HFFc6 (cell line): ENCODE measurements at regions not wholly inside any gene's neighbourhood (a gene's known extent, or its start where the extent isn't known, plus 50 kb on each side); places are given as distances from the start of the nearest gene placed in this dataset.

Experiments
- DNase-seq: peaks from one replicate; pipeline ENCODE4 v3.0.0-alpha.2; 2018
- H3K27ac Mint-ChIP-seq: 2 replicates; pipeline ENCODE4 v1.8.0; 2020; ENCODE audit warnings: mild to moderate bottlenecking, mixed read lengths
- H3K27me3 Mint-ChIP-seq: 2 replicates; pipeline ENCODE4 v1.8.0; 2021; ENCODE audit warnings: mild to moderate bottlenecking, moderate library complexity, mixed read lengths; ENCODE audit not compliant: insufficient read depth
- H3K36me3 Mint-ChIP-seq: 2 replicates; pipeline ENCODE4 v1.8.0; 2021; ENCODE audit warnings: low read depth, mixed read lengths
- H3K4me1 Mint-ChIP-seq: 2 replicates; pipeline ENCODE4 v1.8.0; 2020; ENCODE audit warnings: low read depth, mixed read lengths
- H3K4me3 Mint-ChIP-seq: 2 replicates; pipeline ENCODE4 v1.8.0; 2020; ENCODE audit warnings: mild to moderate bottlenecking, moderate library complexity, mixed read lengths
- H3K9me3 Mint-ChIP-seq: 2 replicates; pipeline ENCODE4 v1.8.0; 2020; ENCODE audit warnings: mild to moderate bottlenecking, mixed read lengths
- TF ChIP-seq, protein P1 (sequence below): fragments of 200-600 bp; sonication (generic); IDR thresholded peaks from 2 replicates; pipeline ENCODE4 v1.5.0; 2021; ENCODE audit warnings: antibody characterized with exemption, mild to moderate bottlenecking

DNA sequence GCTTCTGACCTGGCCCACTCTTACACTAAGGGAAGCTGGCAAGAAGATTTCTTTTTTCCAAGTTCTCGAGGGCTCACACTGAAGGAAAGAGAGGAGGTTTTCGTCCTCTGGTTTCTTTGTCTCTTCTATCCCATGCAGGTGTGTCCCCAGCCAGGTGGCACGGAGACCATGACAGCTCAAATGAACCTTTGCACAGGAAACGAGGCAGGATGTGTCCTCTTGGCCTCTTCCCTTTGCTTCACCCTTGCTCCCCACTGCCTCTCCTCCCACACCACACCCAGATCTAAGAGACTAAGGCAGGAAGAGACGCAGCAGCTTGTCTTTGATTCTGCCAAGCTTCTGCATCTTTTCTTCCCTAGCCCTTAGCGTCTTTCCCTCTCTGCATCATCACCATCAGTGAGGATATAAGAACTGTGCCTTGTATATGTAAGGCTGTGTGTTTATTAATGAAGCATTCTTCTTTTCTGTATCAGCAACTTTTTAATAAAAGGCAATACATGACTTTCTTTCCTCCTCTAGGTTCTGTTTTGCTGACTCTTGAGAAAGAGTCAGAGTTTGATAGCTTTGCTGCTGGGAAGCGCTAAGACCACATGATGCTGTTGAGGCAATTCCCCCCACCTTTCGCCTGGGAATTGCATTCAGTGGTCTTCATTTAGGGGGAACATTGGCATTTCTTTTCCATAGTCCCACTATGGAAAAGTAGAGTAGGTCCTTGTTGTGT, 56.0 kb upstream of the PARVA start:
- DNase-seq, result no peak
- Mint-ChIP-seq H3K27me3 (no peaks in the 10 kb centered on the region; the same call in 1 of the 2 replicates), H3K27ac (no peak overlapping the region)

DNA sequence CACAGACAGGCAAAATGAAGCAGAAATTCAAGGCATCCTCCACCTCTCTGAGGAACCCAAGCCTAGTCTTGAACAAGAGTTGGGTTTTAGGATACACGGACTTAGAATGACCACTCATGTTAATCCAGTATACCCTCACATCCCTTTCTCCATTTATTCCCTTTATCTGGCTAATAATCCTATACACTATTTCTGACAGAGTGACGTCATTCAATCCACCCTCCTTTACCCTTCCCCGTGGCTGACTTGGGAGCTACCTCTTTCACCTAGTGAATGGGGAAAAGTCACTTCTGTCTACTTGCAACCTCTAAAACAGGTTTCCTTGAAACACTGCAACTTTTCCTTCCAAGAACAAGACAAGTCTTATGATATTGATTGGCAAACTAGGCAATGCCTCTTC, 52.8 kb upstream of the PARVA start:
- H3K4me1 Mint-ChIP-seq, result peaks cover 22% of the 10 kb centered on the region
- H3K9me3 Mint-ChIP-seq, result no peaks in the 10 kb centered on the region
- DNase-seq, result no peak
- H3K36me3 Mint-ChIP-seq, result no peaks in the 10 kb centered on the region
- H3K27ac Mint-ChIP-seq, result no peak overlapping the region
- H3K4me3 Mint-ChIP-seq, result no peak overlapping the region
- no peaks in the 10 kb centered on the region; the same call in 1 of the 2 replicates for H3K27me3 Mint-ChIP-seq
- TF ChIP-seq, protein P1, sequence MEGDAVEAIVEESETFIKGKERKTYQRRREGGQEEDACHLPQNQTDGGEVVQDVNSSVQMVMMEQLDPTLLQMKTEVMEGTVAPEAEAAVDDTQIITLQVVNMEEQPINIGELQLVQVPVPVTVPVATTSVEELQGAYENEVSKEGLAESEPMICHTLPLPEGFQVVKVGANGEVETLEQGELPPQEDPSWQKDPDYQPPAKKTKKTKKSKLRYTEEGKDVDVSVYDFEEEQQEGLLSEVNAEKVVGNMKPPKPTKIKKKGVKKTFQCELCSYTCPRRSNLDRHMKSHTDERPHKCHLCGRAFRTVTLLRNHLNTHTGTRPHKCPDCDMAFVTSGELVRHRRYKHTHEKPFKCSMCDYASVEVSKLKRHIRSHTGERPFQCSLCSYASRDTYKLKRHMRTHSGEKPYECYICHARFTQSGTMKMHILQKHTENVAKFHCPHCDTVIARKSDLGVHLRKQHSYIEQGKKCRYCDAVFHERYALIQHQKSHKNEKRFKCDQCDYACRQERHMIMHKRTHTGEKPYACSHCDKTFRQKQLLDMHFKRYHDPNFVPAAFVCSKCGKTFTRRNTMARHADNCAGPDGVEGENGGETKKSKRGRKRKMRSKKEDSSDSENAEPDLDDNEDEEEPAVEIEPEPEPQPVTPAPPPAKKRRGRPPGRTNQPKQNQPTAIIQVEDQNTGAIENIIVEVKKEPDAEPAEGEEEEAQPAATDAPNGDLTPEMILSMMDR, result no peak

More for the DNA sequence above, 56.0 kb upstream of the PARVA start:
- Mint-ChIP-seq H3K4me3 (no peak overlapping the region), H3K9me3 (peaks cover 9% of the 10 kb centered on the region), H3K36me3 (peaks cover 9% of the 10 kb centered on the region), H3K4me1 (peaks cover 41% of the 10 kb centered on the region)
- TF ChIP-seq, protein P1, result no peak
